Type B pancreatic cell (in vitro differentiated cells): ENCODE measurements at regions not wholly inside any gene's neighbourhood (a gene's known extent, or its start where the extent isn't known, plus 50 kb on each side); places are given as distances from the start of the nearest gene placed in this dataset.

Experiments used
- DNase-seq: peaks from one replicate; pipeline ENCODE4 v3.0.0; 2021; ENCODE audit warnings: mixed read lengths; ENCODE audit not compliant: unreplicated experiment; ENCODE audit errors: extremely low spot score
- H3K27ac Mint-ChIP-seq: 2 replicates; pipeline ENCODE4 v1.8.0; 2021; ENCODE audit warnings: mild to moderate bottlenecking, mixed read lengths
- H3K27me3 Mint-ChIP-seq: 2 replicates; pipeline ENCODE4 v1.8.0; 2021; ENCODE audit warnings: mixed read lengths
- H3K36me3 Mint-ChIP-seq: 2 replicates; pipeline ENCODE4 v1.8.0; 2021; ENCODE audit warnings: mixed read lengths
- H3K4me1 Mint-ChIP-seq: one replicate; pipeline ENCODE4 v1.8.0; 2021; ENCODE audit warnings: mixed read lengths; ENCODE audit not compliant: unreplicated experiment
- H3K4me3 Mint-ChIP-seq: 2 replicates; pipeline ENCODE4 v1.8.0; 2021; ENCODE audit warnings: mild to moderate bottlenecking, mixed read lengths
- H3K9me3 Mint-ChIP-seq: 2 replicates; pipeline ENCODE4 v1.8.0; 2021; ENCODE audit warnings: mixed read lengths
- TF ChIP-seq, protein P1 (sequence below): fragments of 200-600 bp; sonication (generic); conservative IDR thresholded peaks from 2 replicates; pipeline ENCODE4 v1.5.0; 2021; ENCODE audit warnings: antibody characterized with exemption, mild to moderate bottlenecking

DNA sequence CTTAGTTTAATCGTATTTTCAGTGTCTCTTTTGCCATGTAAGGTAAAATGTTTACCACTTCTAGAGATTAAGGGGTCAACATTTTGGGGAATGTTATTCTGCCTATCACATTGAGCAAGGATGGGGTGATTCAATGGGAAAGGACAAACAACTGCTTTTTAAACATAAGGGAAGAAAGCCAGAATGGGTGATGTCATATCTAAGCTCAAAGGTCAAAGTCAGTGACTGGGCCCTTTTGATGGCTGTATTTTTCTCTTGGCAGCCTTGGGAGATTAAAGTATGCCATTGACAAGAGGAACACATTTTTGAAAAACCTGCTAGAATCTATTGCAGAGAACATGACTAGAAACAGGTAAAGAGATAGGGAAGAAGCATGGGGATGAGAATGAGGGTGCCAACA lies 477.3 kb upstream of the IRAK1BP1 start:
- Mint-ChIP-seq H3K27me3 (no peaks in the 10 kb centered on the region), H3K9me3 (peaks cover 14% of the 10 kb centered on the region), H3K4me3 (no peak overlapping the region), H3K36me3 (no peaks in the 10 kb centered on the region), H3K4me1 (no peaks in the 10 kb centered on the region), H3K27ac (no peak overlapping the region)
- TF ChIP-seq, protein P1, sequence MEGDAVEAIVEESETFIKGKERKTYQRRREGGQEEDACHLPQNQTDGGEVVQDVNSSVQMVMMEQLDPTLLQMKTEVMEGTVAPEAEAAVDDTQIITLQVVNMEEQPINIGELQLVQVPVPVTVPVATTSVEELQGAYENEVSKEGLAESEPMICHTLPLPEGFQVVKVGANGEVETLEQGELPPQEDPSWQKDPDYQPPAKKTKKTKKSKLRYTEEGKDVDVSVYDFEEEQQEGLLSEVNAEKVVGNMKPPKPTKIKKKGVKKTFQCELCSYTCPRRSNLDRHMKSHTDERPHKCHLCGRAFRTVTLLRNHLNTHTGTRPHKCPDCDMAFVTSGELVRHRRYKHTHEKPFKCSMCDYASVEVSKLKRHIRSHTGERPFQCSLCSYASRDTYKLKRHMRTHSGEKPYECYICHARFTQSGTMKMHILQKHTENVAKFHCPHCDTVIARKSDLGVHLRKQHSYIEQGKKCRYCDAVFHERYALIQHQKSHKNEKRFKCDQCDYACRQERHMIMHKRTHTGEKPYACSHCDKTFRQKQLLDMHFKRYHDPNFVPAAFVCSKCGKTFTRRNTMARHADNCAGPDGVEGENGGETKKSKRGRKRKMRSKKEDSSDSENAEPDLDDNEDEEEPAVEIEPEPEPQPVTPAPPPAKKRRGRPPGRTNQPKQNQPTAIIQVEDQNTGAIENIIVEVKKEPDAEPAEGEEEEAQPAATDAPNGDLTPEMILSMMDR = no peak
- DNase-seq = no peak

DNA sequence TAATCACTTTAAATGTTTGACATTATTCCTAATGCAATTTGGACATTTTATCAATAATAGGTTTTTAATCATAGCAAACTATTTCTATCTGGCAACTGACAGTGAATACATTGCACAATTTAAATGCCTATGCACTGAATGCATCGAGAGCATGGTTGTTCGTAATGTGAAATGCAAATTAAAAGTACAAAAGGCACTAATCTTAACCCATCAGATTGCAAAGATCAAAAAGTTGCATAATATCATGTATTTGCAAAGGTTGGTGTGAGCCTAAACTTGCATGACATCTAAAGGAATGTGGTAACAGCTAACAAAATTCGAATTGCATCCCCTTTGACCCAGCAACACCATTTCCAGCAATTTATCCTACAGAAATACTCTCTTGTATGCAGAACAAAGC lies 469.9 kb upstream of the IRAK1BP1 start:
- TF ChIP-seq, protein P1 = no peak
- Mint-ChIP-seq H3K36me3 (no peaks in the 10 kb centered on the region), H3K4me3 (no peak overlapping the region), H3K27me3 (no peaks in the 10 kb centered on the region), H3K4me1 (no peaks in the 10 kb centered on the region), H3K27ac (no peak overlapping the region), H3K9me3 (peaks cover 5% of the 10 kb centered on the region)
- DNase-seq = no peak

DNA sequence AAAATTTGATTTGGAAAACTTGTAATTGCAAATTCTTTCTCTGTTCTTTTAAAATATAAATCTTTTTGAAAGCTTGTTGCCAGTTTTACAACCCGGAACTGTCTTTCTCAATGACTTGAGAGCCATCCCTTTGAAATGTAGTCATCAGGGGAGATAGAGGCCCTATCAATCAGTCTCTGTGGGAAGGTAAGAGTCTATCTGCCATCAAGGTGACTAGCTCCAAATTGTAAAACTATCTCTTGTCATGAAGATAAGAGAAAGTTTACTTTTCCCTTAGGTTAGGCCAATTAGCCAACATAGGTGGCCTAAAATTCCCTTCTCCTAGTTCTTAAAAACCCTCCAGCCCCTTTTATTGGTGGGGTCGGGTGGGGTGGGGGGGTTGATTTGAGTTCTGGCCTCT lies 469.1 kb upstream of the IRAK1BP1 start:
- Mint-ChIP-seq H3K36me3 (no peaks in the 10 kb centered on the region), H3K27me3 (no peaks in the 10 kb centered on the region), H3K27ac (no peak overlapping the region), H3K4me3 (no peak overlapping the region), H3K9me3 (peaks cover 5% of the 10 kb centered on the region), H3K4me1 (no peaks in the 10 kb centered on the region)
- TF ChIP-seq, protein P1 = no peak
- no peak for DNase-seq

DNA sequence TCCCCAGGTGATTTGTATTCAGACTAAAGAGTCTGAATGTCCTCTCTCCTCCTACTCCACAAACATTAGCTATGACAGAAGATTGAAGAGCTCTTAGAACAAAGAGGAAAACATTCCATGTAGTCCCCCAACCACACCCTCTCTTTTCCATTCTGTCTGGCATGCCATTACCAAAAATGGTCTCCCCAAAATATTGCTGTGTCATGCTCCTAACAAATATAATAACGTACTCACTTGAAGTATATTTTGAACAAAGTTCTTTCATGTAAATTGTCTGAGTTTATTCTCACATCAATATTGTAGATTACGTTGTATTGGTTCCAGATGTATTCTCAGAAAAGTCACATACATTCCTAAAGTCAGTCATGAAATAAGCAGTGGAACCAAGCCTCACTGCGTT lies 467.3 kb upstream of the IRAK1BP1 start:
- peaks cover 5% of the 10 kb centered on the region for H3K9me3 Mint-ChIP-seq
- H3K4me1 Mint-ChIP-seq = no peaks in the 10 kb centered on the region
- H3K4me3 Mint-ChIP-seq = no peak overlapping the region
- no peak overlapping the region for H3K27ac Mint-ChIP-seq
- TF ChIP-seq, protein P1 = no peak
- DNase-seq = no peak
- no peaks in the 10 kb centered on the region for H3K36me3 Mint-ChIP-seq
- no peaks in the 10 kb centered on the region for H3K27me3 Mint-ChIP-seq

DNA sequence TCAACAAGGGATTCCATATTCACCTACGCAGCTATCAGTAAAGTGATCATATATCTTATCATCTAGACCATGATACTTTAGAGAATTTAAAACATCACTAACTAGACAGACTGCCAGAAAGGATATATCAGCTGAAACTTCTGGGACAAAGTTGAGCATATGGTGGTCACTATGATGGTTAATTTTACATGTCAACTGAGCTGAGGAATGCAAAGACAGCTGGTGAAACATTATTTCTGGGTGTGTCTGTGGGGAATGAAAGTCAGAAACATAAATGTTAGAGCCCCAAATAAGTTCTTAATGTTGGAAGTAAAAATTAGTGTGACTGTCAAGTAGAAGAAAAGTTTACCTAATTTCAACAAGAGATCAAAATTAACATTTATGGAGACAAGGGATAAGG lies 440.0 kb upstream of the IRAK1BP1 start:
- H3K27me3 Mint-ChIP-seq = no peaks in the 10 kb centered on the region
- H3K27ac Mint-ChIP-seq = no peak overlapping the region
- no peak overlapping the region for H3K4me3 Mint-ChIP-seq
- no peaks in the 10 kb centered on the region for H3K4me1 Mint-ChIP-seq
- DNase-seq = no peak
- TF ChIP-seq, protein P1 = no peak
- H3K9me3 Mint-ChIP-seq = peaks cover 4% of the 10 kb centered on the region
- no peaks in the 10 kb centered on the region for H3K36me3 Mint-ChIP-seq

DNA sequence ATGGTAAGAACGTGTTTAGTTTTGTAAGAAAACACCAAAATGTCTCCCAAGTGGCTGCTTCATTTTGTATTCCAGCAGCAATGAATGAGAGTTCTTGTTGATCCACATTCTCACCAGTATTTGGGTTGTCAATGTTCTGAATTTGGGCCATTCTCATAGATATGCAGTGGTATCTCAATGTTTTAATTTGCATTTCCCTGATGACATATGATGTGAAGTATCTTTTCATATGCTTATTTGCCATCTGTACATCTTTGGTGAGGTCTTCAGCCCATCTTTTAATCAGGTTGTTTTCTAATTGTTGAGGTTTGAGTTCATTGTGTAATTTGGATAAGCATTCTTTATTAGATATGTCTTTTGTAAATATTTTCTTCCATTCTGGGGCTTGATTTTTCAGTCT lies 436.8 kb upstream of the IRAK1BP1 start:
- TF ChIP-seq, protein P1 = no peak
- Mint-ChIP-seq H3K9me3 (peaks cover 4% of the 10 kb centered on the region), H3K4me3 (no peak overlapping the region), H3K4me1 (no peaks in the 10 kb centered on the region), H3K27me3 (no peaks in the 10 kb centered on the region), H3K27ac (no peak overlapping the region), H3K36me3 (no peaks in the 10 kb centered on the region)
- no peak for DNase-seq
